Stimulated activated naive B cell treated with anti-CD40 and anti-IgM and Interleukin-4, amounts not matched to agents 10 μg/mL and 1 μg/mL and 100 μg/mL, for 72 hours (primary cell): ENCODE measurements at regions not wholly inside any gene's neighbourhood (a gene's known extent, or its start where the extent isn't known, plus 50 kb on each side); places are given as distances from the start of the nearest gene placed in this dataset.

Experiments used
- ATAC-seq, 2 donors: fragments of 150-1000 bp; cut with Tn5 transposase; replicated peaks; 2 replicates each; pipeline ENCODE4 v1.10.0; 2021; ENCODE audit warnings: moderate library complexity in 1 of 2
- DNase-seq: peaks from one replicate; pipeline ENCODE4 v3.0.0; 2021
- H3K27ac Mint-ChIP-seq: one replicate; pipeline ENCODE4 v1.8.0; 2022; ENCODE audit warnings: mild to moderate bottlenecking, mixed read lengths
- H3K27me3 Mint-ChIP-seq, 2 donors: one replicate each; pipeline ENCODE4 v1.8.0; 2022; ENCODE audit warnings: mixed read lengths in 2 of 2
- H3K36me3 Mint-ChIP-seq, 2 donors: one replicate each; pipeline ENCODE4 v1.8.0; 2022; ENCODE audit warnings: mixed read lengths in 2 of 2, mild to moderate bottlenecking in 1 of 2
- H3K4me1 Mint-ChIP-seq, 2 donors: one replicate each; pipeline ENCODE4 v1.8.0; 2022; ENCODE audit warnings: mixed read lengths in 2 of 2, mild to moderate bottlenecking in 1 of 2
- H3K4me3 Mint-ChIP-seq, 2 donors: one replicate each; pipeline ENCODE4 v1.8.0; 2022; ENCODE audit warnings: mild to moderate bottlenecking in 2 of 2, mixed read lengths in 2 of 2, moderate library complexity in 1 of 2
- H3K9me3 Mint-ChIP-seq, 2 donors: one replicate each; pipeline ENCODE4 v1.8.0; 2022; ENCODE audit warnings: mixed read lengths in 2 of 2, mild to moderate bottlenecking in 1 of 2

DNA sequence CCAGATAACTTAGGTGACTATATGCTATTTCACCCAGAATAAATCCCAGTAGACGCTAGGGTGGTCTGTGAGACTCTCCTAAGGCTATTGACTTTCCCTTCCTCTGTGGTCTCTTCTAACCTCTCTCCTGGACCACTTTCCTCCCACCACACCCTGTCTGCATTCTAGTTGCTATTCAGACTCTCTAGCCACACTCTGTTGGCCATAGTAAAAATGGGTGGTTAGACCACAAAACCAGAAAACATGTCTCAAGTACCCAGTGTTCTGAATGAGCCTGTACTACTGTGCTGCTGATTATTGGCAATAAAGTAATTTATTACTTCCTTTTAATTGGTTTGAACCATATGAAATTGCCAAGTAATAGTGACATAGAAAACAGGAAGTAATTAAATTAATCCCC lies 240.8 kb downstream of the KIF20B start:
- peaks cover 4 to 12% of the 10 kb centered on the region in 2 donors for H3K36me3 Mint-ChIP-seq
- H3K4me1 Mint-ChIP-seq = peaks cover 7 to 10% of the 10 kb centered on the region in 2 donors
- ATAC-seq = peak; percentile 68 to 69
- H3K27me3 Mint-ChIP-seq = peaks cover 0 to 13% of the 10 kb centered on the region in 2 donors
- H3K27ac Mint-ChIP-seq = no peak overlapping the region
- DNase-seq = no peak
- H3K4me3 Mint-ChIP-seq = no peak overlapping the region
- peaks cover 2 to 3% of the 10 kb centered on the region in 2 donors for H3K9me3 Mint-ChIP-seq

DNA sequence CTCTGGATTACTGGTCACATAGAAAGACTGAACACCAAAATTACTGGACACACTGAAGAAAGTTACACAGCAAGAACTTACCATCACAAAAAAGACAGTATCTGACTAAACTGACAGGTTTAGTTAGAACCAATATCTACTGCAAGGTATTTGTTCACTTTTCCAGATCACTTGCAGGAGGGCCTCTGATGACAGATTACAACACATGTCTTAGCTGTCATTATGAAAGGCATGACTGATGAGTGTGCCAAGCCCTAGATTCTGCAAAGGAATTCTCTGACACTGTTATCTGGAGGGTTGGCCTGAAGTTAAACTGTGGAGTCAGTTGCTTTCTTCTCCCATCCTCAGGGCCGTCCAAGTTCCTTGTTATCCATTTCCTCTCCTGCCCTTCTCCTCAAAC lies 242.7 kb downstream of the KIF20B start:
- Mint-ChIP-seq H3K9me3 (peaks cover 9 to 12% of the 10 kb centered on the region in 2 donors), H3K4me1 (peaks cover 7 to 10% of the 10 kb centered on the region in 2 donors), H3K36me3 (peaks cover 0 to 12% of the 10 kb centered on the region in 2 donors), H3K4me3 (no peak overlapping the region), H3K27me3 (peaks cover 0 to 13% of the 10 kb centered on the region in 2 donors), H3K27ac (no peak overlapping the region)
- DNase-seq (no peak), ATAC-seq (no peak)

DNA sequence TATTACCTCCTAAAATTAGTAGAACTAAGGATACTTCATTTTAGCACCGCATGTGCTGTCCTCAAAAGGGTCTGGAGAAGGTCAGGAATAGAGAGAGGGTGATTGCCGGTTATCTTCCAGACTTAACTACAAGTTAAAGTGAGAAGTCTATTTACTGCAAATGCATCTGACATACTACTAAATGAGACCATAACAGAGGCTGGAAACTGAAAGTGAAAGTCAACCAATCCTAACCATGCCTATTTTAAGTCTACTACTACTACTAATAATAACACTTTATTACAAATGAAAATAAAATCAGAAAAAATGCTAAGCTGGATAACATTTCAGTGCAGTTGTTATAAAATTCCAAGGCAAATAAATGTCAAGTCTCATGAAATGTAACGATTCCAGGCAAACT lies 244.7 kb downstream of the KIF20B start:
- H3K27ac Mint-ChIP-seq = no peak overlapping the region
- peaks cover 9 to 10% of the 10 kb centered on the region in 2 donors for H3K9me3 Mint-ChIP-seq
- peaks cover 7 to 10% of the 10 kb centered on the region in 2 donors for H3K4me1 Mint-ChIP-seq
- ATAC-seq (no peak), DNase-seq (no peak)
- peaks cover 0 to 8% of the 10 kb centered on the region in 2 donors for H3K36me3 Mint-ChIP-seq
- H3K4me3 Mint-ChIP-seq = peak overlapping the region in 1 of 2 donors; percentile 19
- peaks cover 0 to 8% of the 10 kb centered on the region in 2 donors for H3K27me3 Mint-ChIP-seq

DNA sequence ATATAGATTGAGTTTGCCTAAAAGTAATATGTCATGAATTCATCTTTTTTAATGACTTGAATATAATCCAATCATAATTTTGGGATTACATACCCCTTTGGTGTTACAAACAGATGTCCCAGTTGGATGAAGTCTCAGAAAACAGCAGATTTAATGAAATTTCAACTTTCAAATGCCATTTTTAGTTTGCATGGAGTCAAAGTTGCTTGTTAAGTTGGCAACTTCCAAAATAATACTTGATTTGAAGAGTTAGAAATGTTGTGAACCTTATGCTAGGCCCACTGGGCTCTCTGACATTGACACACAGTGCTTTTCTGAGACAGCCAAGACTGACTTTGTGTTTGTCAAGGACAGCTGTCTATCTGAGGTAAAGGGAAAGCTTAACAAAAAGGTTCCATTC lies 248.1 kb downstream of the KIF20B start:
- H3K27me3 Mint-ChIP-seq = peaks cover 0 to 5% of the 10 kb centered on the region in 2 donors
- no peak for DNase-seq
- peaks cover 6 to 12% of the 10 kb centered on the region in 2 donors for H3K36me3 Mint-ChIP-seq
- no peak overlapping the region for H3K27ac Mint-ChIP-seq
- peaks cover 9 to 18% of the 10 kb centered on the region in 2 donors for H3K9me3 Mint-ChIP-seq
- H3K4me1 Mint-ChIP-seq = peaks cover 0 to 3% of the 10 kb centered on the region in 2 donors
- no peak for ATAC-seq
- H3K4me3 Mint-ChIP-seq = no peak overlapping the region

DNA sequence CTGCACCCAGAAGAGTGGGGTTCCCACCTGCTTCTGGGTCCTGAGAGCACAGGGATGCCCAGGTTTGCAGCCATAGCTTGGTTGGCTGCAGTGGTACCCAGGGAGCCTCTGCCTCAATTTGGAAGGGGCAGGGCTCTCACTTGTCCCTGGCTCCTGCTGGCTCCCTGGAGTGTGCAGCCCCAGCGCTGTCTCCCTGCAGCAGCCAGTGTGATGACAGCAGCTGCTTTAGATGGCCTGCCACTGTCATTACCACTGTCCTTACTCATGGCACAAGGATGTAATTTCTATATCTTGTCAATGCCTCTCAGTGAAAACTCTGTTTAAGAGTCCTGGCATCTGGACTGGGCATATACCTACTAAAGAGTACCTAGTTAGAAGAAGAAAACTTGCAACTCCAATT lies 250.9 kb downstream of the KIF20B start:
- Mint-ChIP-seq H3K4me1 (no peaks in the 10 kb centered on the region), H3K27me3 (peaks cover 0 to 5% of the 10 kb centered on the region in 2 donors)

DNA sequence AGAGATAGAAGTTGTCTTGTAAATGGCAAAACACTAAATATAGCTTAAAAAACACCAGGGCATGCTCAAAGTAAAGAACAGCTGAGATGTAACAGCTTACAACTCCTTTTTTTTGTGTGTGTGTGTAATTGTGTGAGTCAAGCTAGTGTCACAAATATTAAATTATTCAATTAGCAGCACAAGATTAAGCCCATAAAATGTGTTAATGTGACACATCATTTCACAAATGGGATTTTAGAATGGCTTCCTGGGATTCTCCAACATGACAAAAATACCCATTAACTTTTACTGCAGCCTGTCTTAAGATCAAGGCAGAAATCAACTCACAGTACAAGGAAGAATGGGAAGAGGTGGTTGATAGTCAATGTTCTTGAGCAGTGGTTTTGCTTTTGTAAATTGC lies 251.4 kb downstream of the KIF20B start:
- no peak for ATAC-seq
- Mint-ChIP-seq H3K4me3 (no peak overlapping the region), H3K36me3 (peaks cover 6 to 7% of the 10 kb centered on the region in 2 donors), H3K27me3 (peaks cover 0 to 5% of the 10 kb centered on the region in 2 donors), H3K4me1 (peaks cover 0 to 2% of the 10 kb centered on the region in 2 donors), H3K27ac (no peak overlapping the region), H3K9me3 (peaks cover under 1 to 14% of the 10 kb centered on the region in 2 donors)
- DNase-seq = no peak

More for the DNA sequence above, 250.9 kb downstream of the KIF20B start:
- peaks cover 6 to 11% of the 10 kb centered on the region in 2 donors for H3K36me3 Mint-ChIP-seq
- H3K27ac Mint-ChIP-seq = no peak overlapping the region
- DNase-seq (no peak), ATAC-seq (no peak)
- H3K4me3 Mint-ChIP-seq = no peak overlapping the region
- H3K9me3 Mint-ChIP-seq = peaks cover 4 to 18% of the 10 kb centered on the region in 2 donors

DNA sequence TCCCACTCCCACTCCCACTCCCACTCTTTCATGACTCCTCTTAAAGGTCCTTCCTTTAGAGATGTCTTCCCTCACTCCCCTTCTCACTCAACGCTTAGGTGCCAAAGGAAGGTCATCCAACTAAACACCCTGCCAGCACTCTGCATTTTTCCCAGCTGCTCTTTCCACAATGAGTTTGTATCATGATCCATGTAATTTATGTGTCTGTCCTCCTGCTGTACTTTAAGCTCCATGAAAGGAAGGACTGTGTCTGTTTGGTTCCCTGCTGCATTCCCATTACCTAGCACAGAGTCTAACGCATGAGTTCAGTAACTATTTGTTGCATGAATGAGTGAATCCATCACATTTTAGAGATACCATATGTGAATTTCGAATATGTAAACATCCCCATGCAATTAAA lies 252.7 kb downstream of the KIF20B start:
- H3K9me3 Mint-ChIP-seq = peaks cover 0 to 8% of the 10 kb centered on the region in 2 donors
- H3K27ac Mint-ChIP-seq = no peak overlapping the region
- H3K4me1 Mint-ChIP-seq = peaks cover 0 to 10% of the 10 kb centered on the region in 2 donors
- H3K4me3 Mint-ChIP-seq = no peak overlapping the region
- DNase-seq = no peak
- no peak for ATAC-seq
- H3K27me3 Mint-ChIP-seq = peaks cover 0 to 5% of the 10 kb centered on the region in 2 donors
- H3K36me3 Mint-ChIP-seq = peaks cover 6 to 7% of the 10 kb centered on the region in 2 donors

DNA sequence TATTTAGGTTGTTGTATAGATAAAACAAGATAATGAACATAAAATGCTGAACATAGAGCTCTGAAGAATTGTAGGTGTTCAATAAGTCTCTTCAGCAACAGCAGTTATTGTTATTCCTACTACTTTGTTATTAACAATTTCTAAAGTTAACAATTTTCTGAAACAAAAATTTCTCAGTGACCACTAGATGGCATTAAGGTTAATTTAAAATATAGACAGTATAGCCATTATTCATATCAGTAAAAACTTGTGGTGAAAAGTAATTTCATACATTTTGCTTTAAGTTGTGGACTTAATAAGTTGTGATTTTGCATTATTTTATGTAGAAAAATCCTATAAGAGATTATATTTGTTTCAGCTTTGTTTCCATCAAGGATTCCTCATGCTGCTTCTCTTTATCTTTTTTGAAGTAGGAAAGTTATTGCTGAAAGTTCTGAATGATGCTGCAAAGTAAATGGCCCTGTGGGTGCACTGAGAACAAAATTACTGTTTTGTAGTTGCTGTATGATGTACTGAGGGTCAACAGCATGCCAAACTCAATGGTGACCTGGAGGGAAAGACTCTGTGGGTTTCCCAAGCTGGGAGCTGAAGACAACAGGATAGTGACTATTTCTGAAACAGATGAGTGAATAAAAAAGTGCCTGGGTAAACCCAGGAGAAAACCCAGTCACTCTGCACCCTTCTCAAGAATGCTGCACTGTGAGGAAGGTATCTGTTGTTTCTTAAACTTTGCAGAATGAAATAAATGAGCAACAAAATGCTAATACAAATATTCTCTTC lies 253.6 kb downstream of the KIF20B start:
- peak; percentile 42 to 48 for ATAC-seq
- H3K9me3 Mint-ChIP-seq = peaks cover 0 to 8% of the 10 kb centered on the region in 2 donors
- no peak for DNase-seq
- no peak overlapping the region for H3K4me3 Mint-ChIP-seq
- H3K27ac Mint-ChIP-seq = no peak overlapping the region
- peaks cover 6 to 19% of the 10 kb centered on the region in 2 donors for H3K4me1 Mint-ChIP-seq
- H3K36me3 Mint-ChIP-seq = peaks cover 6 to 7% of the 10 kb centered on the region in 2 donors
- peaks cover 0 to 5% of the 10 kb centered on the region in 2 donors for H3K27me3 Mint-ChIP-seq

DNA sequence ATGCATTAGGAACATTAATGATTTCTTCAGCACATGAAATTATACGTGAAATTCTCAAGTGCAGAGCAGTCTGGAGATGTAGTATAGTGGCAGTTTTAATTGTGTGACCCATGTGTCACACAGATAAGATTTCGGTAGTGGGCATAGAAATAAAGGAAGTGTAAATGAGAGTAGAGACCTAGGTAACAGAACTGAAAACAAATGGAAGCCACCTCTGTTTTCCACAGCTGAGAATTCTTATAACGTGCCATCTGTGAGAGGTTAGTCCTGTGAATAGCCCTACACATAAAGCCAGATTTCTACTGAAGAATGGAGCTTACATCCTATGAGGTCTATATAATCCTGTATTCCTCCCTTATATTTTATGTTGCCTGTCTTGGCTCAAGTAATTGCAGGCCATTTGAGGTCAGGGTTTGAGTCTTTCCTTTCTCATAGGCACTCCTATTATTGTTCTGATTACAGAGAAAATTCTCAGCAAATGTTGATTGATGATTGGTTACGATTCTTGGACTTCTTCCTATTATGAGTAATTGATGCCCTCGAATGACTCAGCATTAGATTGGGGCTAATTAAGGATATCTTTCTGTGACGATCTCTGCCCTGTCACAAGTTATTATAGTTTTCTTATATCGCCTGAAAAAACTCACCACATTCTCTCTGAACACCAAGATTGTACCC lies 258.2 kb downstream of the KIF20B start:
- peaks cover 0 to 4% of the 10 kb centered on the region in 2 donors for H3K36me3 Mint-ChIP-seq
- peaks cover 0 to 6% of the 10 kb centered on the region in 2 donors for H3K27me3 Mint-ChIP-seq
- H3K9me3 Mint-ChIP-seq = peaks cover 0 to 2% of the 10 kb centered on the region in 2 donors
- H3K4me1 Mint-ChIP-seq = peaks cover 11 to 34% of the 10 kb centered on the region in 2 donors
- no peak overlapping the region for H3K4me3 Mint-ChIP-seq
- DNase-seq (no peak), ATAC-seq (peak; percentile 77 to 81)
- H3K27ac Mint-ChIP-seq = no peak overlapping the region

DNA sequence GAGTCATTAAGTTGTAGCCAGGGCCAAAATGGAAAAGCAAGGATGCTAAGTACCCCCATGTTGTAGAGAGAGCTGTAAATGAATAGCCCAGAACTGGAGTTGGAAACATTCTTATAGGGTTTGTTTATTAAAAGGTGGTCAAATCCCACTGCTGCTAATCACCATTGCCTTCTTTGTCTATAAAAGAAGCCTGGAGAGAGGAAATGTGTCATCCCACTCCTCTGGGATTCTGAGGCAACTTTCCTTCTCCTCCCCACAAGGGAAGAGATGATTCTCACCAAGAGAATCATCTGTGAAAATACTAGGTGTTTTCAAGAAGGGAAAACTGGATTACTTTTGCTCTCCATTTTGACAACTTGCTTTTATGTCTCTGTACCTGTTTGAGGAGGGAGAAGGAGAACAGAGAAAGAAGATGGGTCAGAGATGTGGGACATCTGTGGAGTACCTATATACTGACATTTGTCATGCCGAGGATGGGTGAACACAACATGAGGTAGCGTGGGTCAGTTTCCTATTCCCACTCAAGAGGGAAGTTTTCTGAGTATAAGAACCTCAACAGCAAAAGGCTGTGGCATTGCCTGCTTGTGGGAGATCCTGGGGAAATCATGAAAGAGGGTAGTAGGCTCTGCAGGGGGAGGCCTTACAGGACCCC lies 262.2 kb downstream of the KIF20B start:
- ATAC-seq = peak; percentile 60 to 76
- peaks cover 0 to 6% of the 10 kb centered on the region in 2 donors for H3K27me3 Mint-ChIP-seq

DNA sequence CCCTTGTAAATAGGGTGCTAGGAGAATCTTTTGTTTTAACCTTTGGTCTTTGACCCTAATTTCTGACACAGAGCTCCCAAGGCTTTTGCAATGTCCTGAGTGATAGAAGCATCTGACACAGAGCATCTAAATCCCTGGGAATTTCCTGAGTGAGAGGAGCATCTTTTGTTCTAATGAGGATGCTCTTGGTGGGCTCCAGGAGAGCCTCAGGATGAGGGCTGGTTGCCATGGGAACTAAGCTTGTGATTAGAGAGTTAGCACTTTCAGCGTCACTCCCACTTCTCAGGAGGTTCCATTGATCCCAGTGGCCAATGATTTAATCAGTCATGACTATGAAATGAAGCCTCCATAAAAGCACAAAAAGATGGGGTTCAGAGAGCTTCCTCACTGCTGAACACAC lies 264.8 kb downstream of the KIF20B start:
- peaks cover 0 to 2% of the 10 kb centered on the region in 2 donors for H3K9me3 Mint-ChIP-seq
- H3K4me1 Mint-ChIP-seq = peaks cover 5 to 12% of the 10 kb centered on the region in 2 donors
- ATAC-seq = no peak
- DNase-seq = no peak
- peaks cover 0 to 4% of the 10 kb centered on the region in 2 donors for H3K36me3 Mint-ChIP-seq
- H3K27me3 Mint-ChIP-seq = peaks cover 0 to 6% of the 10 kb centered on the region in 2 donors
- H3K4me3 Mint-ChIP-seq = no peak overlapping the region
- no peak overlapping the region for H3K27ac Mint-ChIP-seq

More for the DNA sequence above, 262.2 kb downstream of the KIF20B start:
- Mint-ChIP-seq H3K4me3 (no peak overlapping the region), H3K27ac (no peak overlapping the region), H3K9me3 (peaks cover 0 to 2% of the 10 kb centered on the region in 2 donors), H3K36me3 (peaks cover 0 to 4% of the 10 kb centered on the region in 2 donors), H3K4me1 (peaks cover 11 to 28% of the 10 kb centered on the region in 2 donors)
- no peak for DNase-seq

DNA sequence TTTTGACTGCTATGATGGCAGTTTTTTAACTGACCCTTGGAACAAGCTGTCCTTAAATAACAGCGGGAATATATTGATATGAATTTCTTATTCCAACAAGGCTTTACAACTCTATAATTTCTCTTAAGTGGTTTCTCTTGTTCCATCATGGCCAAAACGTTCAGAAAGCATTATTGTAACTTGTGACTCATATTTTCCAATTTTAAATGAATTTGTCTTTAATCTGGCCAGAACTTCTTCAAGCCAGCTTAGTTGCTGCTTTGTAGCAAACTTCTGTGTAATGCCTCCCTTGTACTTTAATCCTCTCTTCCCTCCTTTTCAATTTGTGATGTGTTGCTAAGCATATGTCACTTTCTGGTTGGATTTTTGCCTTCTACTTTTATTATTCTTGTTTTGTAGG lies 271.9 kb downstream of the KIF20B start:
- H3K4me1 Mint-ChIP-seq = peaks cover 3 to 11% of the 10 kb centered on the region in 2 donors
- no peak overlapping the region for H3K27ac Mint-ChIP-seq
- ATAC-seq (no peak), DNase-seq (no peak)
- H3K36me3 Mint-ChIP-seq = peaks cover under 1% of the 10 kb centered on the region in 2 donors
- H3K9me3 Mint-ChIP-seq = no peaks in the 10 kb centered on the region
- H3K27me3 Mint-ChIP-seq = no peaks in the 10 kb centered on the region
- no peak overlapping the region for H3K4me3 Mint-ChIP-seq

DNA sequence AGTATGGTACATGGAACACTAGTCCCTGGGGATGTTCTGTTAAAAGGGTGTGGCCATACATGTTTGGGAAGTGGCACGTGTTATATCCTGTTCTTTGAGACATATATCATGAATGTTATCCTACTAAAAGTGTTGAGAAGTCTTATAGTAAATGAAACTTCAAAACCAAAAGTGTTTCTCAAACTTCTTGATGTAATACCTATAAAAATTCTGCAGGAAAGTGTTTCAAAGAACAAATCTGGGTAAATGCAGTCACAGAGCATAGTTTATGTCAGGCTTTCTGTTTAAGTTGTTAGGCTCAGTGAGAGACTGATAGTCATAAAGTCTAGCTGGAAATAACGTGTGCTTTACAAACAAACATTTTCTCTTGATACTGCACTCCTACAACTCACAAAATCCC lies 273.7 kb downstream of the KIF20B start:
- ATAC-seq (no peak), DNase-seq (no peak)
- Mint-ChIP-seq H3K27me3 (no peaks in the 10 kb centered on the region), H3K4me1 (peaks cover 3 to 11% of the 10 kb centered on the region in 2 donors), H3K4me3 (no peak overlapping the region), H3K9me3 (peaks cover 0 to 2% of the 10 kb centered on the region in 2 donors), H3K27ac (no peak overlapping the region), H3K36me3 (peaks cover 2 to 3% of the 10 kb centered on the region in 2 donors)

DNA sequence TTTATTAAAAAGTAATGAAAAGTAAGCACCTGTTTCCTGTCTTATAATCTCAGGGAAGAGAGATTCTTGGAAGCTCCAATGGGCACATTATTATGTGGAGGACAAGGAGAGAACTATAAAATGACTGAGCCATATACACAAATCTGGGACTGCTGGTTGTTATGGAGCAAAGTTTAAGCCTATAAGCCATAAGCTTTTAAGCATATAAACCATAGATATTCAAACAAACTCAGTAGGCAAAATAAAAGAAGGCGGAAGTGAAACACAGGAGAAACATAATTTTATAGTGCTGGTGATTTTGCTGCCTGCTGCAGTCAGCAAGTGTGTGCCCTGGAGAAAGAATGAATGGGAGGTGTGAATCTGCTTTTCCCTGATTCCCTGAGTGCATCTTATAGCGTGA lies 274.4 kb downstream of the KIF20B start:
- DNase-seq (no peak), ATAC-seq (no peak)
- Mint-ChIP-seq H3K9me3 (peaks cover 0 to 2% of the 10 kb centered on the region in 2 donors), H3K36me3 (peaks cover 2 to 3% of the 10 kb centered on the region in 2 donors), H3K4me3 (no peak overlapping the region), H3K4me1 (peaks cover 3 to 11% of the 10 kb centered on the region in 2 donors), H3K27ac (no peak overlapping the region), H3K27me3 (no peaks in the 10 kb centered on the region)
